ENCODE measurements at regions not wholly inside any gene's neighbourhood (a gene's known extent, or its start where the extent isn't known, plus 50 kb on each side); places are given as distances from the start of the nearest gene placed in this dataset.
"Not testable (repeated sequence)": the region's sequence is repeated elsewhere in the genome, so short reads cannot be mapped to it uniquely, and the experiment has no call there.

GRCh38 chr13:38017320-38017719 is 147.7 kb upstream of the TRPC4 start:
- no peak for DNase-seq (ENCODE audit: extremely low read depth in 1 of 11, low read depth in 9 of 11, low spot score in 4 of 11)

- no peak for DNase-seq (ENCODE audit: extremely low read depth in 1 of 11, low read depth in 9 of 11, low spot score in 4 of 11)
Measured at GRCh38 chr13:38013676-38014075, 144.1 kb upstream of the TRPC4 start.

GRCh38 chr13:38012096-38012495 is 142.5 kb upstream of the TRPC4 start:
- DNase-seq (ENCODE audit: extremely low read depth in 1 of 11, low read depth in 9 of 11, low spot score in 4 of 11): no peak

GRCh38 chr13:38008636-38009035 is 139.1 kb upstream of the TRPC4 start:
- DNase-seq (ENCODE audit: extremely low read depth in 1 of 11, low read depth in 9 of 11, low spot score in 4 of 11): no peak

- DNase-seq (ENCODE audit: extremely low read depth in 1 of 11, low read depth in 9 of 11, low spot score in 4 of 11): peak in 7 of 11 donors; percentile 15 to 46 (median 27)
Measured at GRCh38 chr13:38002606-38003005, 133.0 kb upstream of the TRPC4 start.

- DNase-seq (ENCODE audit: extremely low read depth in 1 of 11, low read depth in 9 of 11, low spot score in 4 of 11): no peak
Measured at GRCh38 chr13:37997641-37998040, 128.1 kb upstream of the TRPC4 start.

- DNase-seq (ENCODE audit: extremely low read depth in 1 of 11, low read depth in 9 of 11, low spot score in 4 of 11): peak in 7 of 11 donors; percentile 12 to 67 (median 40)
Measured at GRCh38 chr13:37995092-37995491, 125.5 kb upstream of the TRPC4 start.

- no peak for DNase-seq (ENCODE audit: extremely low read depth in 1 of 11, low read depth in 9 of 11, low spot score in 4 of 11)
Measured at GRCh38 chr13:37986811-37987210, 117.2 kb upstream of the TRPC4 start.

GRCh38 chr13:37985281-37985680 is 115.7 kb upstream of the TRPC4 start:
- DNase-seq (ENCODE audit: extremely low read depth in 1 of 11, low read depth in 9 of 11, low spot score in 4 of 11): no peak

GRCh38 chr13:37984357-37984756 is 114.8 kb upstream of the TRPC4 start:
- no peak for DNase-seq (ENCODE audit: extremely low read depth in 1 of 11, low read depth in 9 of 11, low spot score in 4 of 11)

- DNase-seq (ENCODE audit: extremely low read depth in 1 of 11, low read depth in 9 of 11, low spot score in 4 of 11): no peak
Measured at GRCh38 chr13:37981932-37982331, 112.4 kb upstream of the TRPC4 start.

GRCh38 chr13:37978680-37979079 is 109.1 kb upstream of the TRPC4 start:
- no peak for DNase-seq (ENCODE audit: extremely low read depth in 1 of 11, low read depth in 9 of 11, low spot score in 4 of 11)

GRCh38 chr13:37968555-37968954 is 99.0 kb upstream of the TRPC4 start:
- no peak for DNase-seq (ENCODE audit: extremely low read depth in 1 of 11, low read depth in 9 of 11, low spot score in 4 of 11)

GRCh38 chr13:37966266-37966665 is 96.7 kb upstream of the TRPC4 start:
- no peak for DNase-seq (ENCODE audit: extremely low read depth in 1 of 11, low read depth in 9 of 11, low spot score in 4 of 11)

- DNase-seq (ENCODE audit: extremely low read depth in 1 of 11, low read depth in 9 of 11, low spot score in 4 of 11): no peak
Measured at GRCh38 chr13:37960427-37960826, 90.9 kb upstream of the TRPC4 start.

GRCh38 chr13:37959284-37959683 is 89.7 kb upstream of the TRPC4 start:
- DNase-seq (ENCODE audit: extremely low read depth in 1 of 11, low read depth in 9 of 11, low spot score in 4 of 11): no peak

GRCh38 chr13:37956536-37956935 is 87.0 kb upstream of the TRPC4 start:
- no peak for DNase-seq (ENCODE audit: extremely low read depth in 1 of 11, low read depth in 9 of 11, low spot score in 4 of 11)

GRCh38 chr13:37954597-37954996 is 85.0 kb upstream of the TRPC4 start:
- not testable (repeated sequence) for DNase-seq (ENCODE audit: extremely low read depth in 1 of 11, low read depth in 9 of 11, low spot score in 4 of 11)

GRCh38 chr13:37954191-37954590 is 84.6 kb upstream of the TRPC4 start:
- DNase-seq (ENCODE audit: extremely low read depth in 1 of 11, low read depth in 9 of 11, low spot score in 4 of 11): no peak

GRCh38 chr13:37953696-37954095 is 84.1 kb upstream of the TRPC4 start:
- no peak for DNase-seq (ENCODE audit: extremely low read depth in 1 of 11, low read depth in 9 of 11, low spot score in 4 of 11)

- no peak for DNase-seq (ENCODE audit: extremely low read depth in 1 of 11, low read depth in 9 of 11, low spot score in 4 of 11)
Measured at GRCh38 chr13:37950016-37950415, 80.4 kb upstream of the TRPC4 start.
